Ectodermal cell (in vitro differentiated cells): ENCODE measurements at regions not wholly inside any gene's neighbourhood (a gene's known extent, or its start where the extent isn't known, plus 50 kb on each side); places are given as distances from the start of the nearest gene placed in this dataset.

ENCODE experiments used
- H3K27ac ChIP-seq: 2 replicates; pipeline ENCODE4 v1.7.0; 2013; ENCODE audit warnings: mild to moderate bottlenecking, low read depth, low read length; ENCODE audit not compliant: insufficient read depth, poor library complexity, severe bottlenecking
- H3K27me3 ChIP-seq: 2 replicates; pipeline ENCODE4 v1.7.0; 2013; ENCODE audit warnings: mild to moderate bottlenecking, low read length; ENCODE audit not compliant: insufficient read depth, control insufficient read depth, poor library complexity, severe bottlenecking
- H3K36me3 ChIP-seq: one replicate; pipeline ENCODE4 v1.7.0; 2013; ENCODE audit warnings: low read length; ENCODE audit not compliant: control insufficient read depth, insufficient read depth
- H3K4me1 ChIP-seq: one replicate; pipeline ENCODE4 v1.7.0; 2013; ENCODE audit warnings: low read length; ENCODE audit not compliant: control insufficient read depth, insufficient read depth
- H3K4me3 ChIP-seq: 2 replicates; pipeline ENCODE4 v1.7.0; 2013; ENCODE audit warnings: low read depth, low read length, control low read depth; ENCODE audit not compliant: insufficient read depth
- H3K9me3 ChIP-seq: 2 replicates; pipeline ENCODE4 v1.7.0; 2013; ENCODE audit warnings: mild to moderate bottlenecking, low read length, moderate library complexity; ENCODE audit not compliant: control insufficient read depth
- WGBS, 2 experiments: methylation state at CpG; one replicate each; pipeline ENCODE4 v1.1.7; 2013; ENCODE audit warnings: missing lambda C conversion rate in 2 of 2; 5-methylcytosine and 5-hydroxymethylcytosine counted together

- WGBS, 2 experiments = 89 to 98% methylated on average over 4 to 5 of the region's 5 CpGs
- no peaks in the 10 kb centered on the region for H3K36me3 ChIP-seq
- H3K4me1 ChIP-seq = no peaks in the 10 kb centered on the region
- H3K27me3 ChIP-seq = no peaks in the 10 kb centered on the region
- H3K9me3 ChIP-seq = no peaks in the 10 kb centered on the region
- H3K4me3 ChIP-seq = no peak overlapping the region
- no peak overlapping the region for H3K27ac ChIP-seq
These were observed 225.2 kb downstream of the XPNPEP1 start for GRCh38 chr10:109698086-109698485.

GRCh38 chr10:109696981-109697775 lies 226.1 kb downstream of the XPNPEP1 start:
- no peaks in the 10 kb centered on the region for H3K9me3 ChIP-seq
- H3K4me3 ChIP-seq = no peak overlapping the region
- no peaks in the 10 kb centered on the region for H3K27me3 ChIP-seq
- H3K27ac ChIP-seq = no peak overlapping the region
- whole genome bisulfite sequencing, 2 experiments = 81 to 83% methylated on average over 5 of the region's 5 CpGs
- H3K4me1 ChIP-seq = no peaks in the 10 kb centered on the region
- H3K36me3 ChIP-seq = no peaks in the 10 kb centered on the region

GRCh38 chr10:109696462-109696861 lies 226.8 kb downstream of the XPNPEP1 start:
- Histone ChIP-seq H3K4me1 (no peaks in the 10 kb centered on the region), H3K27ac (no peak overlapping the region), H3K4me3 (no peak overlapping the region), H3K36me3 (no peaks in the 10 kb centered on the region), H3K27me3 (no peaks in the 10 kb centered on the region), H3K9me3 (no peaks in the 10 kb centered on the region)
- WGBS, 2 experiments = 88 to 90% methylated on average over 2 of the region's 2 CpGs

- H3K4me1 ChIP-seq = no peaks in the 10 kb centered on the region
- no peak overlapping the region for H3K4me3 ChIP-seq
- H3K27ac ChIP-seq = no peak overlapping the region
- no peaks in the 10 kb centered on the region for H3K27me3 ChIP-seq
- no peaks in the 10 kb centered on the region for H3K9me3 ChIP-seq
- no peaks in the 10 kb centered on the region for H3K36me3 ChIP-seq
These were observed 227.3 kb downstream of the XPNPEP1 start for GRCh38 chr10:109695988-109696387.

- H3K4me3 ChIP-seq = no peak overlapping the region
- no peak overlapping the region for H3K27ac ChIP-seq
- WGBS, 2 experiments = 50% methylated on average over 1 of the region's 1 CpG
- H3K36me3 ChIP-seq = no peaks in the 10 kb centered on the region
- no peaks in the 10 kb centered on the region for H3K27me3 ChIP-seq
- H3K9me3 ChIP-seq = no peaks in the 10 kb centered on the region
- H3K4me1 ChIP-seq = no peaks in the 10 kb centered on the region
These were observed 233.5 kb downstream of the XPNPEP1 start for GRCh38 chr10:109689785-109690184.

GRCh38 chr10:109679478-109679877 lies 243.8 kb downstream of the XPNPEP1 start:
- Histone ChIP-seq H3K9me3 (no peaks in the 10 kb centered on the region), H3K4me1 (no peaks in the 10 kb centered on the region)

GRCh38 chr10:109678857-109679256 lies 244.5 kb downstream of the XPNPEP1 start:
- WGBS, 2 experiments = 85 to 100% methylated on average over 1 of the region's 1 CpG
- Histone ChIP-seq H3K27ac (no peak overlapping the region), H3K4me1 (no peaks in the 10 kb centered on the region), H3K9me3 (no peaks in the 10 kb centered on the region), H3K27me3 (no peaks in the 10 kb centered on the region), H3K4me3 (no peak overlapping the region), H3K36me3 (no peaks in the 10 kb centered on the region)

More at GRCh38 chr10:109679478-109679877, 243.8 kb downstream of the XPNPEP1 start:
- Histone ChIP-seq H3K27ac (no peak overlapping the region), H3K36me3 (no peaks in the 10 kb centered on the region), H3K27me3 (no peaks in the 10 kb centered on the region), H3K4me3 (no peak overlapping the region)

GRCh38 chr10:109676703-109677102 lies 246.6 kb downstream of the XPNPEP1 start:
- H3K9me3 ChIP-seq = no peaks in the 10 kb centered on the region
- H3K36me3 ChIP-seq = no peaks in the 10 kb centered on the region
- H3K4me1 ChIP-seq = no peaks in the 10 kb centered on the region
- H3K27ac ChIP-seq = no peak overlapping the region
- H3K4me3 ChIP-seq = no peak overlapping the region
- H3K27me3 ChIP-seq = no peaks in the 10 kb centered on the region

- Histone ChIP-seq H3K36me3 (no peaks in the 10 kb centered on the region), H3K9me3 (no peaks in the 10 kb centered on the region), H3K4me1 (no peaks in the 10 kb centered on the region), H3K27me3 (no peaks in the 10 kb centered on the region), H3K4me3 (no peak overlapping the region), H3K27ac (no peak overlapping the region)
These were observed 254.6 kb downstream of the XPNPEP1 start for GRCh38 chr10:109668703-109669102.

GRCh38 chr10:109668154-109668665 lies 255.1 kb downstream of the XPNPEP1 start:
- H3K4me1 ChIP-seq = no peaks in the 10 kb centered on the region
- no peaks in the 10 kb centered on the region for H3K27me3 ChIP-seq
- H3K9me3 ChIP-seq = no peaks in the 10 kb centered on the region
- no peak overlapping the region for H3K4me3 ChIP-seq
- WGBS, 2 experiments = 71 to 84% methylated on average over 5 of the region's 5 CpGs
- H3K27ac ChIP-seq = no peak overlapping the region
- no peaks in the 10 kb centered on the region for H3K36me3 ChIP-seq
